NCI-H2196 treated with DMSO at 0.1 percent for 48 hours (cell line): ENCODE measurements at regions not wholly inside any gene's neighbourhood (a gene's known extent, or its start where the extent isn't known, plus 50 kb on each side); places are given as distances from the start of the nearest gene placed in this dataset.

Experiments used
- DNase-seq: peaks from one replicate; lab custom pipeline; 2025; ENCODE audit not compliant: unreplicated experiment; lab: John Stamatoyannopoulos, UW

GRCh38 chr4:53779025-53779424 is 187.7 kb upstream of the LNX1 start:
- no peak for DNase-seq

- DNase-seq: no peak
Measured at GRCh38 chr4:53778155-53778554, 186.9 kb upstream of the LNX1 start.

- no peak for DNase-seq
Measured at GRCh38 chr4:53777244-53777984, 186.1 kb upstream of the LNX1 start.

- no peak for DNase-seq
Measured at GRCh38 chr4:53776141-53776540, 184.9 kb upstream of the LNX1 start.

DNA sequence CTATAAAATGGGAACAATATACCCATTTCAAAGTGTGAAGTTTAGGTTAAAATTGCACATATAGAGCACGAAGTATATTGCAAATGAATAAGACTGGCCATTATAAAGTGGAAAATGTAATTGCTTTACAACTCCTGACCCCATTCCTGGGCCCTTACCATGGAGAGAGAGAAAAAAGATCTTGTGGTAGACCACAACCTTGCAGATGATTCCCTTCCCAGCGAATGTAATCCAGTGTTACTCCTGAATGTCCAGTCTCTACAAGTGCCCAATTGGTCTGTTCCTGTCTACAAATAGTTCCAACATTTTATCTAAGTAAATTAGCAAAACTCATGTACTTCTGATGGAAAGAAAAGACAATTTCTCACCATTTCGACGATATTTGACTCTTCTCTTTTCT is 184.1 kb upstream of the LNX1 start:
- no peak for DNase-seq

DNA sequence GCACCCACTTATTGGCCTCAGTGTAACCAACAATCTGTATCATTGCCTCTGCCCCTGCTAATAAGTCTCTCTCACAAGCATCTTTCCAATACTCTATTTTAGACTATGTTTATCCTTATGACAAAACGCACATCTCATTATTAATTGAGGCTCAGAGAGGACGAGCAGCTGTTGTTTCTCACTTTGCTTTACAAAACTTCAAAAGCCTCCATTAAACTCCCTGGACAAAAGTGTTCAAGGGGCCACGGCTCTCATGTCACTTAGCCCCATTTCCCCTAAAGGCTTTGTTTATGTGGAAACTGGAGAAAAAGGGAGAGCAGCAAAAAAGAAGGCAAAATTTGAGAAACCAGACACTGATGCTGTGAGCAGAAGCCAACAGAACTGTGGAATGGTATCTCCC is 180.0 kb upstream of the LNX1 start:
- DNase-seq: no peak

GRCh38 chr4:53767482-53767881 is 176.2 kb upstream of the LNX1 start:
- DNase-seq: no peak

GRCh38 chr4:53764761-53765490 is 173.6 kb upstream of the LNX1 start:
- DNase-seq: no peak

GRCh38 chr4:53763813-53764597 is 172.7 kb upstream of the LNX1 start:
- DNase-seq: no peak

GRCh38 chr4:53755656-53756055 is 164.4 kb upstream of the LNX1 start:
- DNase-seq: no peak

DNA sequence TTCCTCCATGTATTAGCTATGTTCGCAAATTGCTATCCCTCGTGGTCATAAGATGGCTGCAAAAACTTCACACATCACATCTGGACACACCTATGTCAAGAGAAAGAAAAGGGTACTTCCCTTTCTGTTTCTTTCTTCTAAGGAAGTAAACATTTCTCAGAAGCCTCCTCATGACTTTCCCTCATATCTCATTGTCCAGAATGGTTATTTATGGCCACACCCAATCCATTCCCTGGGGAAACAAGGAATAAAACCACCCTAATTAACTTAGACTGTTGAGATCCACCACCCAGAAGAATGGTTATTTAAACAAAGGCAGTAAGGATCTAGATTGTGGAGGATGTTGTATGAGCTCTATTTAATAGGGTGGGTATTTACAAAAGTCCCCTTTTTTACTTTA is 160.8 kb upstream of the LNX1 start:
- DNase-seq: no peak

GRCh38 chr4:53748328-53748772 is 157.1 kb upstream of the LNX1 start:
- no peak for DNase-seq

DNA sequence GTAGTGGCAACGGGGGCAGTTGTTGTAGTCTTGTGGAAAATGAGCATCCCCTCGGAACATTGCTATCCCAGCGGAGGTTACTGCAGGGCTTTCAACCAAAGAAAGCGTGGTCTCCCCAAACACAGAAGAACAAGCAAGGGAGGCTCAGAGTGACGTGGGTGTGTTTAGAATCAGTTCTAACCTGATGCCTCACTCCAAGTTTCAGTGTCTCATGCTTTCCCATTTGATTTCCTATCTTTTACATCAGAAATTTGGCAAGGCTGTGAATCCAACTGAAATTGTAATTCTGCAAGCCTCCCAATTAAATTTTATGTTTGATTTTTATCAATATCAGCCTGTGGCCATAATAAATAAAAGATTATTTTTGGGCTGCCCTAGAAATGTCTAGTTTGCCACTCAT is 156.1 kb upstream of the LNX1 start:
- DNase-seq: no peak

- no peak for DNase-seq
Measured at GRCh38 chr4:53744446-53745160, 153.3 kb upstream of the LNX1 start.

DNA sequence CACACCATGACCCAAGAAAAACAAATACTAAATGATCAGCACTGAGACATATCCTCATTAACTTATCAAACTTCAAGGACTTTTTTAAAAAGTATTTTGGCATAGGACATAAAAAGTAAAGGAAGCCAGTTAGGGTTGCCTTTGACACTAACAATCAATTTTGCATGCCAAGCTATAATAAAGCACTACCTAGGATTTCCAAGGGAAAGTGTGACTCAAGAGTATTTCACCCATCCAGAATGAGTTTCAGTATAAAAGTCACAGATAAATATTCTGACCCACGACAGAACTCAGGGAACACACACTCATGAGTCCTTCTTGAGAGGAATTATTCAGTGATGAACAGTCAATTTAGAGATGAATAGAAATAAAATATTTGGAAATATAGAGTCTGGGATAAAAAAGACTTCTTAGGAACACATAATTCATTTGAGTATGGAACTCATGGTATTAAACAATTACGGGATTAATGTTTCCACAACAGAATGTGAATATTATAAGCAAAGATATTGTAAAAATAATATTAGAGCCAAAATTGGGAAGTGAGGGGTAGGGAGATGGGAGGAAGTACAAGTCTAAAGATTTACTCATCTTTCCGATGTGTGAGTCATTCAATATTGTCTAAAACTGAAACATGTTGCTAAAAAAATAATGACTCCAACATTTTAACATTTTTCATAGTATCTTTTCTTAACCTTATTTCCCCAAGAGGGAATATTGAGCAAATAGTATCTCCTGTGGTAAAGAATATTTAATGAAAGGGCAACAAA is 143.5 kb upstream of the LNX1 start:
- DNase-seq: no peak

- DNase-seq: no peak
Measured at GRCh38 chr4:53734182-53734581, 142.9 kb upstream of the LNX1 start.

DNA sequence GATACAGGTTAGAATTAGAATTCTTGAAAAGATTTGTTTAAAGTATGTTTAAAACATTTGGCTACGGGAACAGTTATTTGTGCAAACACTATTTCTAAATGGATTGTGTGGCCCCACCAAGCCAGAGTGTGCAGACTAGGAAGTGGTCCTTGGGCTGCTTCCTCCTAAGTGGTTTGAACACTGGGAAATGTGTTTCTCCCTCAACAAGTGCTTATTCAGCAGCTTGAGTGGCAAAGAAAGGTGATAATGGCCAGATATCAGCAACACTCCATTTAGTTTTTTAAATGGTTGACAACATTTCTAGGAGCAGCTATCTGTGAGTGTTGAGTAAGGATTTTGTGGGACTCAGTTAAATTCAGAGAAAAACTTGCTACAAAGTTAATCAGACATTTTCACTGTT is 141.4 kb upstream of the LNX1 start:
- no peak for DNase-seq

- no peak for DNase-seq
Measured at GRCh38 chr4:53730031-53730805, 138.9 kb upstream of the LNX1 start.

- DNase-seq: no peak
Measured at GRCh38 chr4:53722110-53722509, 130.8 kb upstream of the LNX1 start.

- DNase-seq: no peak
Measured at GRCh38 chr4:53721263-53721662, 130.0 kb upstream of the LNX1 start.
